Common myeloid progenitor, CD34-positive (primary cell): ENCODE measurements at regions not wholly inside any gene's neighbourhood (a gene's known extent, or its start where the extent isn't known, plus 50 kb on each side); places are given as distances from the start of the nearest gene placed in this dataset.

Experiments
- CTCF ChIA-PET: fragments of 350-600 bp; sonication (Branson Sonifier 250); formaldehyde crosslinking; loops from one replicate; lab custom pipeline; 2021; ENCODE audit warnings: antibody characterized with exemption; lab: Charles Lee
- POLR2A ChIA-PET: fragments of 350-600 bp; sonication (Branson Sonifier 250); formaldehyde crosslinking; loops from one replicate; lab custom pipeline; 2021; ENCODE audit warnings: antibody characterized with exemption; lab: Charles Lee
- DNase-seq, 3 donors: peaks; one replicate each; pipeline versions ENCODE4 v3.0.0 to v3.0.0-alpha.2; 2013
- H3K27ac ChIP-seq, 2 experiments: 1 replicate in 1 of 2; 2 replicates in 1 of 2; pipeline ENCODE4 v1.7.0; 2013; ENCODE audit warnings: inconsistent platforms in 2 of 2, low read length in 2 of 2, mild to moderate bottlenecking in 2 of 2, low read depth in 1 of 2, moderate library complexity in 1 of 2; ENCODE audit not compliant: severe bottlenecking in 2 of 2, insufficient read depth in 1 of 2, poor library complexity in 1 of 2
- H3K27me3 ChIP-seq, 5 experiments: replicated peaks in 2 of 5; 1 replicate in 3 of 5; 2 replicates in 2 of 5; pipeline versions ENCODE4 v1.6.1 to v1.7.0; 2013; ENCODE audit warnings: low read length in 4 of 5, mild to moderate bottlenecking in 2 of 5, moderate library complexity in 2 of 5, inconsistent platforms in 1 of 5; ENCODE audit not compliant: insufficient read depth in 5 of 5, control insufficient read depth in 4 of 5
- H3K36me3 ChIP-seq, 4 experiments: 1 replicate in 2 of 4; 2 replicates in 2 of 4; pipeline versions ENCODE4 v1.6.1 to v1.7.0; 2013; ENCODE audit warnings: low read length in 3 of 4, control low read depth in 1 of 4, mild to moderate bottlenecking in 1 of 4; ENCODE audit not compliant: control insufficient read depth in 4 of 4, insufficient read depth in 4 of 4
- H3K4me1 ChIP-seq, 4 experiments: 1 replicate in 3 of 4; 2 replicates in 1 of 4; pipeline versions ENCODE4 v1.6.1 to v1.7.1; 2013; ENCODE audit warnings: low read length in 3 of 4, mild to moderate bottlenecking in 3 of 4, control low read depth in 1 of 4, inconsistent platforms in 1 of 4, moderate library complexity in 1 of 4; ENCODE audit not compliant: control insufficient read depth in 4 of 4, insufficient read depth in 4 of 4; ENCODE audit errors: control extremely low read depth in 1 of 4
- H3K4me3 ChIP-seq, 7 experiments: 1 replicate in 4 of 7; 2 replicates in 3 of 7; pipeline versions ENCODE4 v1.5.1 to v1.7.0; 2013; ENCODE audit warnings: mild to moderate bottlenecking in 7 of 7, low read length in 6 of 7, moderate library complexity in 6 of 7, inconsistent platforms in 2 of 7, low read depth in 2 of 7, control low read depth in 1 of 7; ENCODE audit not compliant: insufficient read depth in 4 of 7, control insufficient read depth in 1 of 7; ENCODE audit errors: extremely low read depth in 1 of 7
- H3K9me3 ChIP-seq, 5 experiments: 1 replicate in 4 of 5; 2 replicates in 1 of 5; pipeline versions ENCODE4 v1.6.1 to v1.7.1; 2013; ENCODE audit warnings: low read length in 4 of 5, mild to moderate bottlenecking in 2 of 5, inconsistent platforms in 1 of 5, low read depth in 1 of 5, moderate library complexity in 1 of 5; ENCODE audit not compliant: control insufficient read depth in 4 of 5, insufficient read depth in 2 of 5; ENCODE audit errors: control extremely low read depth in 1 of 5
- WGBS: methylation state at CpG from one replicate; pipeline ENCODE4 v1.1.5; 2013; ENCODE audit not compliant: insufficient coverage; 5-methylcytosine and 5-hydroxymethylcytosine counted together

DNA sequence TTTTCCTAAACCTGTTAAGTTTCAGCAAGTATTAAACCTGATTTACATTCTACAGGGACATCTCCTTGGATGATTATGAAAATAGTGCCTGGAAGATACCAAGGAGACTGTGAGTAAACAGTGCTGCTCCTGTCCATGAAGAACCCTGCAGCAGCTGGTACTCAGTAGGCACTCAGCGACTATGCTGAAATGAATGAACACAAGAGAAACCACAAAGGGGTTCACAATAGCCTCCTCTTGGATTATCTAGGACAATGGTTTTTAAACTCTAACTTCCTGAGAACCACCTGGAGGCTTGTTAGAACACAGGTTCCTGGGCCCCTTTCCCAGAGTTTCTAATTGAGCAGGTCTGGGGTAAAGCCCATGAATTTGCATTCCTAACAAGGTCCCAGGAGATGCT, 488.4 kb upstream of the UBE2E2 start:
- POLR2A ChIA-PET, result no interaction called here
- Histone ChIP-seq H3K9me3 (peaks cover 0 to 3% (median 0%) of the 10 kb centered on the region in 5 experiments), H3K27me3 (no peaks in the 10 kb centered on the region), H3K4me1 (peaks cover 0 to 8% (median 1%) of the 10 kb centered on the region in 4 experiments), H3K27ac (no peak overlapping the region), H3K36me3 (no peaks in the 10 kb centered on the region), H3K4me3 (no peak overlapping the region)
- CTCF ChIA-PET, result no interaction called here
- 100% methylated on average over 1 of the region's 1 CpG for WGBS
- DNase-seq, result no peak

- DNase-seq, result no peak
- peaks cover 0 to 3% (median 0%) of the 10 kb centered on the region in 5 experiments for H3K9me3 ChIP-seq
- ChIA-PET POLR2A (no interaction called here), CTCF (no interaction called here)
- no peaks in the 10 kb centered on the region for H3K27me3 ChIP-seq
- H3K4me1 ChIP-seq, result no peaks in the 10 kb centered on the region
- no peak overlapping the region for H3K4me3 ChIP-seq
- no peaks in the 10 kb centered on the region for H3K36me3 ChIP-seq
- 83% methylated on average over 1 of the region's 1 CpG for WGBS
- H3K27ac ChIP-seq, result no peak overlapping the region
Observed at GRCh38 chr3:22720596-22720995, 482.5 kb upstream of the UBE2E2 start.

GRCh38 chr3:22724420-22724819, 478.7 kb upstream of the UBE2E2 start:
- no peaks in the 10 kb centered on the region for H3K27me3 ChIP-seq
- H3K27ac ChIP-seq, result no peak overlapping the region
- ChIA-PET POLR2A (no interaction called here), CTCF (no interaction called here)
- H3K4me3 ChIP-seq, result no peak overlapping the region
- DNase-seq, result no peak
- H3K4me1 ChIP-seq, result no peaks in the 10 kb centered on the region
- no peaks in the 10 kb centered on the region for H3K9me3 ChIP-seq
- H3K36me3 ChIP-seq, result no peaks in the 10 kb centered on the region

- no peak overlapping the region for H3K27ac ChIP-seq
- POLR2A ChIA-PET, result no interaction called here
- H3K4me3 ChIP-seq, result no peak overlapping the region
- no peaks in the 10 kb centered on the region for H3K4me1 ChIP-seq
- H3K27me3 ChIP-seq, result no peaks in the 10 kb centered on the region
- CTCF ChIA-PET, result no interaction called here
- 60% methylated on average over 1 of the region's 1 CpG for WGBS
- DNase-seq, result no peak
- no peaks in the 10 kb centered on the region for H3K9me3 ChIP-seq
- no peaks in the 10 kb centered on the region for H3K36me3 ChIP-seq
Observed at GRCh38 chr3:22728406-22728805, 474.7 kb upstream of the UBE2E2 start.

- Histone ChIP-seq H3K4me1 (no peaks in the 10 kb centered on the region), H3K9me3 (no peaks in the 10 kb centered on the region), H3K36me3 (no peaks in the 10 kb centered on the region), H3K27ac (no peak overlapping the region), H3K27me3 (no peaks in the 10 kb centered on the region), H3K4me3 (no peak overlapping the region)
- POLR2A ChIA-PET, result no interaction called here
- no peak for DNase-seq
- 97% methylated on average over 3 of the region's 5 CpGs for WGBS
- CTCF ChIA-PET, result no interaction called here
Observed at GRCh38 chr3:22729212-22729611, 473.9 kb upstream of the UBE2E2 start.

GRCh38 chr3:22729981-22730380, 473.1 kb upstream of the UBE2E2 start:
- Histone ChIP-seq H3K4me3 (no peak overlapping the region), H3K9me3 (no peaks in the 10 kb centered on the region), H3K27me3 (no peaks in the 10 kb centered on the region), H3K36me3 (no peaks in the 10 kb centered on the region), H3K4me1 (no peaks in the 10 kb centered on the region), H3K27ac (no peak overlapping the region)
- ChIA-PET CTCF (no interaction called here), POLR2A (no interaction called here)
- WGBS, result no CpG with 5 or more reads among the region's 1 CpG
- peak; percentile 7 to 35 (median 23) for DNase-seq

- H3K36me3 ChIP-seq, result no peaks in the 10 kb centered on the region
- 100% methylated on average over 1 of the region's 1 CpG for whole genome bisulfite sequencing
- no peak for DNase-seq
- H3K27me3 ChIP-seq, result no peaks in the 10 kb centered on the region
- no peaks in the 10 kb centered on the region for H3K9me3 ChIP-seq
- H3K4me3 ChIP-seq, result no peak overlapping the region
- H3K27ac ChIP-seq, result no peak overlapping the region
- CTCF ChIA-PET, result no interaction called here
- POLR2A ChIA-PET, result no interaction called here
- H3K4me1 ChIP-seq, result no peaks in the 10 kb centered on the region
Observed at GRCh38 chr3:22730701-22731100, 472.4 kb upstream of the UBE2E2 start.
